HEK293 (cell line): ENCODE measurements at regions not wholly inside any gene's neighbourhood (a gene's known extent, or its start where the extent isn't known, plus 50 kb on each side); places are given as distances from the start of the nearest gene placed in this dataset.

Experiments used
- CTCF ChIA-PET: fragments of 350-600 bp; formaldehyde crosslinking; extraction: SDS; loops from one replicate; lab custom pipeline; 2021; ENCODE audit warnings: antibody characterized with exemption; lab: Yijun Ruan, JAX
- POLR2A ChIA-PET: fragments of 300-600 bp; formaldehyde crosslinking; extraction: SDS; loops from one replicate; lab custom pipeline; 2020; ENCODE audit warnings: antibody characterized with exemption, inconsistent platforms; lab: Yijun Ruan, JAX
- H3K27ac ChIP-seq: fragments of 200-500 bp; sonication (Bioruptor generic); 2 replicates; pipeline ENCODE4 v1.5.1; 2014; ENCODE audit warnings: low read depth, low read length, control low read depth, inconsistent platforms; ENCODE audit errors: extremely low read depth
- H3K36me3 ChIP-seq, 2 experiments: fragments of 200-500 bp in 1 of 2; sonication (Bioruptor generic) in 1 of 2; 1 replicate in 1 of 2; 2 replicates in 1 of 2; pipeline ENCODE4 v1.5.1; 2014 to 2017; ENCODE audit warnings: inconsistent platforms in 2 of 2, low read length in 2 of 2; ENCODE audit not compliant: control insufficient read depth in 2 of 2, insufficient read depth in 1 of 2
- H3K4me1 ChIP-seq: fragments of 200-500 bp; sonication (Bioruptor generic); 2 replicates; pipeline ENCODE4 v1.5.1; 2014; ENCODE audit warnings: mild to moderate bottlenecking, low read length, inconsistent platforms; ENCODE audit not compliant: control insufficient read depth, insufficient read depth
- H3K4me3 ChIP-seq: 2 replicates; pipeline ENCODE4 v1.5.1; 2011; ENCODE audit warnings: low read depth, mild to moderate bottlenecking, control low read depth, low read length, moderate library complexity
- H3K9me3 ChIP-seq: fragments of 200-500 bp; sonication (Bioruptor generic); 2 replicates; pipeline ENCODE4 v1.5.1; 2014; ENCODE audit warnings: low read depth, low read length, inconsistent platforms; ENCODE audit not compliant: control insufficient read depth, insufficient read depth
- GFI1B ChIP-seq: fragments of 450-650 bp; formaldehyde crosslinking; IDR thresholded peaks from 2 replicates; pipeline ENCODE4 v1.5.1; 2016; ENCODE audit warnings: missing biosample characterization, missing genetic modification characterization
- GLI4 ChIP-seq: fragments of 450-650 bp; formaldehyde crosslinking; IDR thresholded peaks from 2 replicates; pipeline ENCODE4 v1.5.1; 2016; ENCODE audit warnings: missing biosample characterization, missing genetic modification characterization
- TSHZ1 ChIP-seq: fragments of 450-650 bp; formaldehyde crosslinking; IDR thresholded peaks from 2 replicates; pipeline ENCODE4 v1.5.1; 2016; ENCODE audit warnings: missing biosample characterization, missing genetic modification characterization, borderline replicate concordance
- ZBTB26 ChIP-seq: fragments of 450-650 bp; formaldehyde crosslinking; optimal IDR thresholded peaks from 2 replicates; pipeline ENCODE3; 2016; ENCODE audit warnings: missing biosample characterization, mild to moderate bottlenecking, missing genetic modification characterization
- ZNF112 ChIP-seq: fragments of 450-650 bp; formaldehyde crosslinking; IDR thresholded peaks from 2 replicates; pipeline ENCODE4 v1.5.0; 2017; ENCODE audit warnings: missing biosample characterization, missing genetic modification characterization
- ZNF169 ChIP-seq: fragments of 450-650 bp; formaldehyde crosslinking; IDR thresholded peaks from 2 replicates; pipeline ENCODE4 v1.5.1; 2016; ENCODE audit warnings: missing biosample characterization, missing genetic modification characterization
- ZNF19 ChIP-seq: fragments of 450-650 bp; formaldehyde crosslinking; IDR thresholded peaks from 2 replicates; pipeline ENCODE4; 2016; ENCODE audit warnings: missing biosample characterization, missing genetic modification characterization, low read depth
- ZNF280D ChIP-seq: fragments of 450-650 bp; formaldehyde crosslinking; IDR thresholded peaks from 2 replicates; pipeline ENCODE4 v1.5.1; 2016; ENCODE audit warnings: missing biosample characterization, missing genetic modification characterization
- ZNF292 ChIP-seq: fragments of 450-650 bp; formaldehyde crosslinking; IDR thresholded peaks from 2 replicates; pipeline ENCODE4 v1.5.1; 2016; ENCODE audit warnings: low read depth, missing biosample characterization, missing genetic modification characterization, borderline replicate concordance
- ZNF335 ChIP-seq: fragments of 450-650 bp; formaldehyde crosslinking; conservative IDR thresholded peaks from 2 replicates; pipeline ENCODE4 v1.5.1; 2016; ENCODE audit warnings: missing biosample characterization, missing genetic modification characterization
- ZNF341 ChIP-seq: fragments of 450-650 bp; formaldehyde crosslinking; IDR thresholded peaks from 2 replicates; pipeline ENCODE4; 2016; ENCODE audit warnings: low read depth, missing biosample characterization, missing genetic modification characterization
- ZNF426 ChIP-seq: fragments of 450-650 bp; formaldehyde crosslinking; IDR thresholded peaks from 2 replicates; pipeline ENCODE4 v1.5.1; 2017; ENCODE audit warnings: missing biosample characterization, missing genetic modification characterization, mild to moderate bottlenecking, inconsistent platforms, moderate library complexity
- ZNF571 ChIP-seq: fragments of 450-650 bp; formaldehyde crosslinking; IDR thresholded peaks from 2 replicates; pipeline ENCODE4 v1.5.0; 2017; ENCODE audit warnings: missing biosample characterization, missing genetic modification characterization
- ZNF623 ChIP-seq: fragments of 450-650 bp; formaldehyde crosslinking; IDR thresholded peaks from 2 replicates; pipeline ENCODE4 v1.5.1; 2016; ENCODE audit warnings: missing biosample characterization, missing genetic modification characterization
- ZNF660 ChIP-seq: fragments of 450-650 bp; IDR thresholded peaks from 2 replicates; pipeline ENCODE4 v1.5.1; 2018; ENCODE audit warnings: missing biosample characterization, mild to moderate bottlenecking, missing genetic modification characterization
- ZNF677 ChIP-seq: fragments of 450-650 bp; IDR thresholded peaks from 2 replicates; pipeline ENCODE4 v1.5.0; 2018; ENCODE audit warnings: missing biosample characterization, mild to moderate bottlenecking, missing genetic modification characterization, moderate library complexity
- ZNF791 ChIP-seq: fragments of 450-650 bp; formaldehyde crosslinking; IDR thresholded peaks from 2 replicates; pipeline ENCODE4 v1.5.1; 2016; ENCODE audit warnings: missing biosample characterization, missing genetic modification characterization

GRCh38 chr1:62997884-62998283 is 214.0 kb downstream of the ATG4C start (continued):
- no peak for TF ChIP-seq ZNF660 (tag by site-specific recombination)
- TF ChIP-seq ZNF677 (tag by site-specific recombination), result no peak
- TF ChIP-seq ZNF341 (tag by site-specific recombination), result no peak
- TF ChIP-seq ZNF280D, result no peak
- TF ChIP-seq ZNF571 (tag by site-specific recombination), result no peak
- TF ChIP-seq GFI1B (tag by site-specific recombination), result no peak
- TF ChIP-seq ZNF169 (tag by site-specific recombination), result no peak
- no peak for TF ChIP-seq ZNF19 (tag by site-specific recombination)
- no peak for TF ChIP-seq ZBTB26 (tag by site-specific recombination)
- no peak for TF ChIP-seq ZNF623 (tag by site-specific recombination)
- TF ChIP-seq ZNF292 (tag by site-specific recombination), result no peak

GRCh38 chr1:62998845-62999649 is 215.1 kb downstream of the ATG4C start:
- no peaks in the 10 kb centered on the region for H3K4me1 ChIP-seq
- ChIA-PET POLR2A (no interaction called here), CTCF (interaction anchor here (0.6 kb wide), 1 partner anchor 17 kb away, joined by 3 read pairs; no protein-coding TSS in a partner anchor)
- H3K27ac ChIP-seq, result no peak overlapping the region
- H3K4me3 ChIP-seq, result no peak overlapping the region
- TF ChIP-seq ZNF112 (tag by site-specific recombination) (no peak), GLI4 (tag by site-specific recombination) (no peak), ZNF791 (tag by site-specific recombination) (no peak), ZNF335 (tag by site-specific recombination) (no peak), TSHZ1 (no peak), ZNF426 (tag by site-specific recombination) (no peak)
- H3K9me3 ChIP-seq, result no peaks in the 10 kb centered on the region
- H3K36me3 ChIP-seq, result no peaks in the 10 kb centered on the region
